ENCODE measurements at regions not wholly inside any gene's neighbourhood (a gene's known extent, or its start where the extent isn't known, plus 50 kb on each side); places are given as distances from the start of the nearest gene placed in this dataset.

DNA sequence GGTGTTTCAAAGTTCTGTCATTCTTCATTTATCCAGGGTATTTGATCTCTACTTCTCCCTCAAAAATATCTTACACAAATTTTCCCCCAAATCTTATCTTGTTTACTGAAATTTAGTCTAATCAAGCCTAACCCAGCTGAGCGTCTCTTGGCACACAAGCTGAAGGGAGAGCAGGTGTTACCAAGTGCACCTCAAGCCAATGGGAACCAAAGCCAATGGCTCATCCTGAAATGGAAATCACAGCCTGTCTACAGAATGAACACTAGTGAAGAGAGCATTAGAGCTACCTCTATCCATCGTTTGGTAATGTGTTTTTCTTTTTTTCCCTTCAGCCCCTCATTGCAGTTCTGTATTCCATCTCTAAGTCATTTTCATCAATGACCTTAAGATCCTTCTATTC is 1350.8 kb downstream of the OLFM4 start:
- TF ChIP-seq, protein P1, sequence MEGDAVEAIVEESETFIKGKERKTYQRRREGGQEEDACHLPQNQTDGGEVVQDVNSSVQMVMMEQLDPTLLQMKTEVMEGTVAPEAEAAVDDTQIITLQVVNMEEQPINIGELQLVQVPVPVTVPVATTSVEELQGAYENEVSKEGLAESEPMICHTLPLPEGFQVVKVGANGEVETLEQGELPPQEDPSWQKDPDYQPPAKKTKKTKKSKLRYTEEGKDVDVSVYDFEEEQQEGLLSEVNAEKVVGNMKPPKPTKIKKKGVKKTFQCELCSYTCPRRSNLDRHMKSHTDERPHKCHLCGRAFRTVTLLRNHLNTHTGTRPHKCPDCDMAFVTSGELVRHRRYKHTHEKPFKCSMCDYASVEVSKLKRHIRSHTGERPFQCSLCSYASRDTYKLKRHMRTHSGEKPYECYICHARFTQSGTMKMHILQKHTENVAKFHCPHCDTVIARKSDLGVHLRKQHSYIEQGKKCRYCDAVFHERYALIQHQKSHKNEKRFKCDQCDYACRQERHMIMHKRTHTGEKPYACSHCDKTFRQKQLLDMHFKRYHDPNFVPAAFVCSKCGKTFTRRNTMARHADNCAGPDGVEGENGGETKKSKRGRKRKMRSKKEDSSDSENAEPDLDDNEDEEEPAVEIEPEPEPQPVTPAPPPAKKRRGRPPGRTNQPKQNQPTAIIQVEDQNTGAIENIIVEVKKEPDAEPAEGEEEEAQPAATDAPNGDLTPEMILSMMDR (IDR thresholded peaks at IDR 0.05; ENCODE audit: low read depth, low read length, poor library complexity, severe bottlenecking) = no peak
- no peak for TF ChIP-seq EZH2phosphoT487 (IDR thresholded peaks at IDR 0.05; ENCODE audit: borderline replicate concordance, low read length)
